ENCODE measurements at regions not wholly inside any gene's neighbourhood (a gene's known extent, or its start where the extent isn't known, plus 50 kb on each side); places are given as distances from the start of the nearest gene placed in this dataset.

GRCh38 chr4:8754634-8755589 is 116.7 kb downstream of the HMX1 start:
- no peak for DNase-seq (ENCODE audit: low spot score)

- DNase-seq (ENCODE audit: low spot score), result no peak
Observed at GRCh38 chr4:8748236-8748575, 123.4 kb downstream of the HMX1 start.

- peak; percentile 40 for DNase-seq (ENCODE audit: low spot score)
Observed at GRCh38 chr4:8747467-8748235, 124.0 kb downstream of the HMX1 start.

- DNase-seq (ENCODE audit: low spot score), result peak; percentile 31
Observed at GRCh38 chr4:8746523-8747466, 124.8 kb downstream of the HMX1 start.

- DNase-seq (ENCODE audit: low spot score), result peak; percentile 36
Observed at GRCh38 chr4:8745826-8746225, 125.8 kb downstream of the HMX1 start.

- DNase-seq (ENCODE audit: low spot score), result peak; percentile 53
Observed at GRCh38 chr4:8745005-8745790, 126.4 kb downstream of the HMX1 start.

- DNase-seq (ENCODE audit: low spot score), result peak; percentile 57
Observed at GRCh38 chr4:8744083-8744805, 127.4 kb downstream of the HMX1 start.

GRCh38 chr4:8742546-8742945 is 129.1 kb downstream of the HMX1 start:
- peak; percentile 30 for DNase-seq (ENCODE audit: low spot score)

- peak; percentile 33 for DNase-seq (ENCODE audit: low spot score)
Observed at GRCh38 chr4:8741513-8742226, 130.0 kb downstream of the HMX1 start.

GRCh38 chr4:8740666-8741395 is 130.8 kb downstream of the HMX1 start:
- peak; percentile 45 for DNase-seq (ENCODE audit: low spot score)

- DNase-seq (ENCODE audit: low spot score), result peak; percentile 46
Observed at GRCh38 chr4:8739820-8740665, 131.6 kb downstream of the HMX1 start.

GRCh38 chr4:8739317-8739716 is 132.3 kb downstream of the HMX1 start:
- DNase-seq (ENCODE audit: low spot score), result peak; percentile 36

- DNase-seq (ENCODE audit: low spot score), result peak; percentile 42
Observed at GRCh38 chr4:8738471-8738931, 133.1 kb downstream of the HMX1 start.

GRCh38 chr4:8737601-8738279 is 133.9 kb downstream of the HMX1 start:
- DNase-seq (ENCODE audit: low spot score), result peak; percentile 45

- peak; percentile 49 for DNase-seq (ENCODE audit: low spot score)
Observed at GRCh38 chr4:8737075-8737474, 134.6 kb downstream of the HMX1 start.

- DNase-seq (ENCODE audit: low spot score), result peak; percentile 28
Observed at GRCh38 chr4:8736090-8736825, 135.4 kb downstream of the HMX1 start.

Data from left forelimb (tissue), 1 donor.